ENCODE measurements at regions not wholly inside any gene's neighbourhood (a gene's known extent, or its start where the extent isn't known, plus 50 kb on each side); places are given as distances from the start of the nearest gene placed in this dataset.
"Not testable (repeated sequence)": the region's sequence is repeated elsewhere in the genome, so short reads cannot be mapped to it uniquely, and the experiment has no call there.

DNA sequence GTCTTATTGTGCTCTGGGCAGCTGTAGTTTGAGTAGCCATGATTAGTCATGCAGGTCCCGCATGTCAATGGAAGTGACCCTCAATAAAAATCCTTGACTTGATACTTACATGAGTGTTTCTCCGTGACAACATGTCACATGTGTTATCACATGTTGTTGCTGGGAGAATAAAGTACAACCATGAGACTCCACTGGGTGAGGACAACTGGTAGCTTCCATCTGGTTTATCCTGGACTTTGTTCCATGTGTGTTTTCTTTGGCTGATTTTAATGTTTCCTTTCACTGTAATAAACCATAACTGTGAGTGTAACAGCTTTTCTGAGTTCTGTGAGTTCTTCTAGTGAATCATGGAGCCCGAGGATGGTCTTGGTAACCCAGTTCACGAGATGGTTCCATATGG, 63.1 kb upstream of the NDN start:
- DNase-seq, result no peak

DNA sequence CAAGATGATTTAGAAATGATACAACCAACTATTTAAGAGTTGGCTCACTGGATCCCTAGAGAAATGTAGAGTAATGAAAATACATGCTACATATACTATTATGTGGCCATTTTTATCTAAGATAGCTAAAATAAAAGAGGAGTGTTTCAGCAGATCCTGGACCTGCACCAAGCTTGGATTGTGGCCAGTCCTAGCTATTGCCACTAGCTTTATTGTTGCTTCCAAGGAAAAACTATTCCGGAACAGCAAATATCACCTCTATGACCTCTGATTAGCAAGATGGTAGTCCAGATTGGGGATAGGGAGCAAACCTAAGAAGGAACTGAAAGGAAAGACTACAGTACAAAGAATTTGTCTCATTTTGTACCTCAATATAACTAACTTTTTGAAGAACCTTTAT, 63.7 kb upstream of the NDN start:
- DNase-seq, result no peak

DNA sequence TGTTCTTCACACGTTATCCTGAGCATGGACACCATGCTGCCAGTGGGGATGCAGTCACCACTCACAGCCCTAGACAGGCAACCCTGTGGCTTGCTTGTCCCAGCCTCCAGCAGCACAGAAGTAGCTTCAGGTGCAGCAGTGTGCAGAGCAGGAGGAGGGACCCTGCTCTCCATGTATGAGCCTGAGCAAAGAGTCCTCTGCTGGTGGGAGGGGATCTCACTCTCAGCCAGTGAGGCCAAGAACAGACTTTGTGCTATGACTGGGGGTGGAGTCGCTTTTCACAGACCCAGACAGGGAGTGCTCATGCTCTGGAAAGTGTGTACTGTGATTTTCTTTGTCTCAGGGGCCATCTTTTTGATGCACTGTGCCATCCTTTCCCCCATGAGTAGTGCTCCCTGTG, 66.1 kb upstream of the NDN start:
- no peak for DNase-seq

DNA sequence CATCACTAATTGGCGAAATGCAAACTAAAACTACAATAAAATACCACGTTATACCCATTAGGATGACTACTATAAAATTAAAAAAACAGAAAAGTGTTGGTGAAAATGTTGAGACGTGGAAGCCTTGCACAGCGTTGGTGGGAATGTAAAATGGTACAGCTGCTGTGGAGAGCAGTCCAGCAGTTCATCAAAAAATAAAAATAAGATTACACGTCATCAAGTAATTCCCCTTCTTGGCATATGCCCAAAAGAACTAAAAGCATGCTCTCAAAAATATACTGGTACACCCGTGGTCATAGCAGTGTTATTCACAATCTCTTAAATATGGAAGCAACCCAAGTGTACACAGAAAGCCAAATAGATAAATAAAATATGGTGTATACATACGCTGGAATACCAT, 71.8 kb upstream of the NDN start:
- peak in 1 of 2 experiments; percentile 1 for DNase-seq

DNA sequence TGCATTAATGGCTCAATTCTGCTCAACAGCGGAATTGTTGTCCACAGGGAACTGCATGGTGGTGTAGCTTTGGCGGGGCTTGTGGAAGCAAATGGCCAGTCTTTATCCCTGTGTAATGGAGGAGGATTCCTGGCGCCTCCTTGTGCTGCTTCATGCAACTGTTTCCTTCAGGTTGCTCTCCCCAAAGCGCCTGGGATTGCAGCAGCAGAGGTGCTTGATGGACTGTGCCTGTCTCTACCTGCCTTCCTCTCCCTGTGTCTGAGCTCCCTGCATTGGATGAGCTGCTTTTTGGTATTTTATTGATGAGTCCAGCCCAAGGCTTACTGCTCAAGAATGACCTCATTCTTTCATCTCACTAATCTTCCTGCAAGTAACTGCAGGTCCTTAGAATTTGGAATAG, 72.9 kb upstream of the NDN start:
- DNase-seq, result no peak

DNA sequence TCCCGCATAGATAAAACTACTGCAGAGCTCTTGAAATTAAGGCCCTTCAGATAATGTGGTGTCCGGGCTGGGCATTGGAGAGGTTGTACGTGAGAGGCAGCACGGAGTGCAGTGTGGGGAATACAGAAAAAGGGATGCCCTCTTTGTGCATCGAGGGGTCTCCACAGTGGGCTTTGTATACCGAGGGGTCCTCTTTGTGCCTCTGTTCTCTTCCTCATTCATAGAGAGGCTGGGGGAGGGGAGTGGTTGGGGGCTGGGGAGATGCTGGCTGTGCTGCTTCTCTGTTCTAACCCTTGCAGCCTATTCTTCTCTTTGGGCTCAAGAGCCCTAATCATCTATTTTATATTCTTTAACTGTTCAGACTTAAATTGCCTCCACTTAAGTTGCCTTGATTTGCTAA, 74.3 kb upstream of the NDN start:
- DNase-seq, result no peak

DNA sequence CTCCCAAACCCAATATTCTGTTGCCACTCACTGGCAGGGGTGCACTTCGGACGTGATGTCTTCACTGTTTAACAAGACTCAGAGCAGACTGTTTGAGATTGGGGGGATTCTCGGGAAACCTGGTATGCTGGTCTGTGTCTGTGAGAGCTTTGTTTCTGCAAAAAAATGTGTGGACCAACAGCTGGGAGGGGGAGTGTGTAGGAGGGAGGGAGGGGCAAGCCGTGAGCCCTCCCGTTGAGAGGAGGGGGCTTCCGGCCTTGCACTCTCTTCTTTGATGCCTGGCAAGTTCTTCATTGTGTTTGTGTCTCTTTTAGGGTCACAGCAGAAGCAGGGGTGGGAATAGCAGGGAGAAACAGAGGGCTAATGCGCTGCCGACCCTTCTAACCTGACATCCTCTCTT, 74.9 kb upstream of the NDN start:
- DNase-seq, result no peak

DNA sequence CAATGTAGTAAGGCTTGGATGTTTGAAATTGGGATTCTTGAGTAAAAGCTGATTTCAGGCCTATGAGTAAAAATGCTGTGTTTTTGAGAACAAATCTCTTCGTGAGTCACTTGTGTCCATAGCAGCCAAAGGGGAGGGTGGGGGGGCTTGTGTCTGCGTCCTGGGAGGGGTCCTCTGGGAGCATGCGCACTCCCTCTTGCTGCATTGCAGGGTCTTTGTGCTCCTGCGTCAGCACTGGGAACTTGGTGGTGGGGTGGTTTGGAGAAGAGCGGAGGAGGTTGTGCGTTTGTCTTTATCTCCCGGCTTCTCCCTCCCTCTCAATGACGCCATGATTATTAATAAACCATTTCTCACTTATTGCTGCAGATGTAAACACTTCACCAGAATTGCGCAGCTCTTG, 75.9 kb upstream of the NDN start:
- no peak for DNase-seq

DNA sequence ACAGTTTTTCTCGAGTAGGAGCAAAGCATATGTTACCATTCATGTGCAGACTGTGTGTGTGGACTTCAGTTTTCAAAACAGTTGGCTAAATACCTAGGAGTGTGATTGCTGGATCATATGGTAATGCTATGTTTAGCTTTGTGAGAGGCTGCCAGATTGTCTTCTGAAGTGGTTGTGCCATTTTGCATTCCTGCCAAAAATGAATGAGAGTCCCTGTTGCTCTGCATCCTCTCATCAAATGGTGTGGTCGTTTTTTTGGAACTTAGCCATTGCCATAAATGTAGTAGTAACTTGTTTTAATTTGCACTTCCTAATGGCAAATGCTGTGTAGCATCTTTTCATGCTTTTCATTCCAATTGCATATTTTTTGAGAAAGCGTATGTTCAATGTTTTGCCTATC, 77.2 kb upstream of the NDN start:
- peak in 1 of 2 experiments; percentile 8 for DNase-seq

DNA sequence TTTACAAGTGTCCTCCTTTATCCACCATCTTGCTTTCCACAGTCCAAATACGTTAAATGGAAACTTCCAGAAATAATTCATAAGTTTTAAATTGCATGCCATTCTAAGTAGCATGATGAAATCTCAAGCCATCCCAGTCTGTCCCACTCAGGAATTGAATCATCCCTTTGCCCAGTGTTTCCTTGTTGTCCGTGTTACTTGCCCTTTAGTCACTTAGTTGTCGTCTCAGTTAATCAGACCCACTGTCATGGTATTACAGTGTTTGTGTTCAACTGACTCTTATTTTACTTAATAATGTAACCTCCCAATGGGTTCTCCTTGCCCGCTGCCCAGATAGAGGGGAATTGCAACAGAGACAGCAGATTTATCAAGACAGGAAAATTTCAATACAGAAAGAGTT, 77.6 kb upstream of the NDN start:
- DNase-seq, result no peak

DNA sequence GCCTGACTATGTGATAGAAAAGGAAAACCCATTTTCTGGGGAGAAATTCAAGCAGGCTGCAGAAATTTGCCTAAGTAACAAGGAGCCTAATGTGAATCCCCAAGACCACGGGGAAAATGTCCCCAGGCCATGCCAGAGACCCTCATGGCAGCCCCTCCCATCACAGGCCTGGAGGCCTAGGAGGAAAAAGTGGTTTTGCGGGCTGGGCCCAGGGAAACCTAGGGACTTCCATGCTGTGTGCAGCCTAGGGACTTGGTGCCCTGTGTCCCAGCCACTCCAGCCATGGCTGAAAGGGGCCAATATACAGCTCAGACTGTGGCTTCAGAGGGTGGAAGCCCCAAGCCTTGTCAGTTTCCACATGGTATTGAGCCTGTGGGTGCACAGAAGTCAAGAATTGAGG, 79.7 kb upstream of the NDN start:
- not testable (repeated sequence) for DNase-seq

DNA sequence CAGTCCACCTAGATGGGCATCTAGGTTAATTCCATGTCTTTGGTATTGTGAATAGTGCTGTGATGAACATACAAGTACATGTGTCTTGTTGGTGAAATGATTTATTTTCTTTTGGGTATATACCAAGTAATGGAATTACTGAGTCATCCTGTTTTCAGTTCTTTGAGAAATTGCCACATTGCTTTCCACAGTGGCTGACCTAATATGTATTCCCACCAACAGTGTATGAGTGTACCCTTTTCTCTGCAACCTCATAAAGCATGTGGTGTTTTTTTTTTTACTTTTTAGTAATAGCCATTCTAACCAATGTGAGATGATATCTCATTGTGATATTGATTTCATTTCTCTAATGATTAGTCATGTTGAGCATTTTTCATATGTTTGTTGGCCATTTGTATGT, 86.0 kb upstream of the NDN start:
- no peak for DNase-seq

DNA sequence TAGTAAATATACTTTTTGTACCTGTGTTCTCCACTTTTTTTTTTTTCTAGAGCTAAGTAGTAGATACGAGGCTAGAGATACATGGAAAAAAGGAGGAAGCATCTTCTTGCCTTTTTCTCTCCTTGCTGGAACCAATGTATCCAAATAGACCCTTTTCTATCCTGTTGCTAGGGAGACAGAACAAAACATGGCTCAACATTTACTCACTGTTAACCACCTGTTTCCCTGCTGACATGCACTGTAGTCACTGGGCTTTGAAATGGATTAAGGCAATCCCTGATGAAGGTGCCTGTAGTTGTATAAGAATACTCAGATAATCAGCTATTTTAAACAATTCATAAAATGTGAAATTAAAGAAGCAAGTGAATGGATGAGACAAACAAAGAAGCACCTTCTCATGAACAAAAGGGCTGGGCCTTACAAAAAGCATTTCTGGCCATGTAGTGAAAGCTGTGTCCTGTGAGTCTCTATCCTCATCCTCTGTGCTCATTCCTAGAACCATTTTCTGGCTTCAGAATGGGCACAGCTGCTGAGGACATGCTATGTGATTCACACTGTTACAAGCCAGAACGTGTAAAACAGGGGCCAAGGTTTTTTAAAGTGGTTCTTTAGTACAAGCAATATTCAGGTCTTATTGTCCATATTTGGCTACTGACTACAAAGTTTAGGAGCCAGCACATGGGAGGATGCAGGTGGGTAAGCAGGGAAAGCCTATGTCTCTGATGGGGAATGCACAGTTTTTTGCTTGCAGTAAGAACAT, 100.4 kb upstream of the NDN start:
- DNase-seq, result no peak

DNA sequence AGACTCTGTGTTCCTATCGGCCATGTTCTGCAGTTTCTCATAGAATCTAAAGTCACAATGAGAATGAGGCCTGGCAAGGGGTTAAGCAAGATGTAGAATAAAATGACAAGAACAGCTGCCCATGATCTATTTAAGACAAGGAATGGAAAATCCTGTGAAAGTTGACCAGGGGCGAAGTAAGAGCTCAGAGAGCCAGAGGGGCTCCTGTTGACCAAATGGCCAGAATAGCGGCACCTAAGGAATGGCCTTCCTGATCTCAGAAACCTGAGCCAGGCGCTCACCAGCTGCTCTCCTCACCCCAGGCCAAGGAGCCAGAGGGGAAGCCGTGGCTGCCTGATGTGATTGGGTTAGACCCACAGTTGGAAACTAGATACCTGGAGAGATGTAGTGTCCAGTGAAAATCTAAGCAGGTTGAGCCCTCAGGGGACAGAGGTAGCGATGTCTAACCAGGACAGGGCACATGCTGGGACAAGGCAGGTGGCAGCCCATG, 106.1 kb upstream of the NDN start:
- no peak for DNase-seq

DNA sequence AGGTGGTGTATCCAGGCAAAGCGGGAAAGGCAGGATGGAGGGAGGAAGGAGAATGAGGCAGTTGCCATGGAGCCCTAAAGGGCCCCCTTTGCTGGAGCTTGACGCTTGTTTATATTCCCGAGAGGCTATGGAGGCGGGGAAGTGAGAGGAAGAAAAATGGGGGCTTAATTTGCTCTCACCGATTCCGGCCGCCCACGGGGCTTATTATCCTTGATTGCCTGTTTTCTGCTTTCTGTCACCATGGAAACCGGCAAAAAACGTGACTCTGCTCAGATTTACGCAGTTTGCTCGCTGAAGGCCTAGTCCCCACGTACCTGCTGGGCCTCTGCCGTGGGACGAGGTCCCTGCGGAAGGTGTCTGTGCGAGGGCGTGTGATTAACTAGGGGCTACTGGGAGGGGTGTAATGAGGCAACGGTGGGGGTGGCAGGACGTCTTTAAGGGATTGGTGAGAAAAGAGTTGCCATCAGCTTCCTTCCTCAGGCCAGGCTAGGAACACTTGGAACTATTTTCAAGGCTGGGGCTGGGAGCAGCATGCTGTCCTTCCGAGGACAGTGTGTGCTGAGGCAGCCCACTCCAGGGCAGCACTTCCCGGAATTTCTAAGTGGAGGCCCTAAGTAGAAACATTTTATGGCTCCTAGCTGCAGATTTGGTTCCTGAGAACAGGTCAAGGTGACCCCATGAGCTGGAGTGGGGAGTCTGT, 110.8 kb upstream of the NDN start:
- peak in 1 of 2 experiments; percentile 31 for DNase-seq

DNA sequence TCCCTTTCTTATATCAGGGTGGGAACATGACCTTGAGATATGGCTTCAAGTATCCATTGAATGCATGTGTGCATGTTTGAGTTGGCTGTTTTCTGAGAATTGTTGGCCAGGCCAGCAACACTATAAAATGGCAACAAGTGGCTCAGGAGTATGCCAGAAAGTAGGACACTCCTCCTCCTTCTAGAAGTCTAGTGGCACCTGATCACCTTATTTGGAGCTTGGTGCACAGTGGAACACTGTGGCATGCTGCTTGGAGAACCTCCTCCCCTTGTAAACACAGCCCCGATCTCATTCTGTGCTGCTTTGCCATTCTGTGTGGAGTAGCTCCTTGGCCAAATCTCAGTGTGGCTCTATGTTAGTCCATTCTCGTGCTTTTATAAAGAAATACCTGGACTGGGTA, 114.8 kb upstream of the NDN start:
- no peak for DNase-seq

DNA sequence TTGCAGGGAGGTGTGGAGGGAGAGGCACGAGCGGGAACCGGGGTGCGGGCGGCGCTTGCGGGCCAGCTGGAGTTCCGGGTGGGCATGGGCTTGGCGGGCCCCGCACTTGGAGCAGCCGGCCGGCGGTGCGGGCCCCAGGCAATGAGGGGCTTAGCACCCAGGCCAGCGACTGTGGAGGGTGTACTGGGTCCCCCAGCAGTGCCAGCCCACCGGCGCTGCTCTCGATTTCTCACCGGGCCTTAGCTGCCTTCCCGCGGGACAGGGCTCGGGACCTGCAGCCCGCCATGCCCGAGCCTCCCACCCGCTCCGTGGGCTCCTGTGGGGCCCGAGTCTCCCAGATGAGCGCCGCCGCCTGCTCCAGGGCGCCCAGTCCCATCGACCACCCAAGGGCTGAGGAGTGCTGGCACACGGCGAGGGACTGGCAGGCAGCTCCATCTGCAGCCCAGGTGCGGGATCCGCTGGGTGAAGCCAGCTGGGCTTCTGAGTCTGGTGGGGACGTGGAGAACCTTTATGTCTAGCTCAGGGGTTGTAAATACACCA, 115.9 kb upstream of the NDN start:
- DNase-seq, result not testable (repeated sequence)

DNA sequence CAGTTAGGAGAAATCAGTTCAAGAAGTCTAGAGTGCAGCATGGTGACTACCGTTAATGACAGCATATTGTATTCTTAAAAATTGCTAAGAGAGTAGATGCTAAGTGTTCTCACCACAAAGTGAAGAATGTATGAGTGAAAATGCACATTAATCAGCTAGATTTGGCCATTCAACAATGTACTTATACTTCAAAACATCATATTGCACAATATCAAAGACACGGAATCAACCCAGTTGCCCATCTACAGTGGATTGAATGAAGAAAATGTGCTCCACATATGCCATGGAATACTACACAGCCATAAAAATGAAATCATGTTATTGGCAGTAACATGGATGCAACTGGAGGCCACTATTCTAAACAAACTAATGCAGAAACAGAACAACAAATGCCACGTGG, 119.9 kb upstream of the NDN start:
- no peak for DNase-seq

DNA sequence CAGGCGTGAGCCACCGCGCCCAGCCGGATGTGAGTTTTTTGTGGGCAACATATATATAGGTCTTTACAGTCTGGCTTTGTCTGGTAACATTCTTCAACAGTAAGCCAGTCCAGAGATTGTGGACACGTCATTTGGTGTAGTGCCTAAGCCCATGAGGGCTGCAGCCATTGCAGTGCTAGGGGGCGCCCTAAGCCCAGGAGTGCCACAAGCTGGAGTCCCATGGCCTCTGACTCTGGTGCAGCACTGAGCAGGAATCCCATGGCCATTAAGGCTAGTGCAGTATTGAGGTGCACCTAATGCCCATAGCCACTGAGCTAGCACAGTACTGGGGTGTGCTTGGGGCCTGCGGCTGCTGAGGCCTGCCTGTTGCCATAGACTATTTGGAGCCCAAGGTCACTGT, 136.4 kb upstream of the NDN start:
- DNase-seq, result peak in 1 of 2 experiments; percentile 4

DNA sequence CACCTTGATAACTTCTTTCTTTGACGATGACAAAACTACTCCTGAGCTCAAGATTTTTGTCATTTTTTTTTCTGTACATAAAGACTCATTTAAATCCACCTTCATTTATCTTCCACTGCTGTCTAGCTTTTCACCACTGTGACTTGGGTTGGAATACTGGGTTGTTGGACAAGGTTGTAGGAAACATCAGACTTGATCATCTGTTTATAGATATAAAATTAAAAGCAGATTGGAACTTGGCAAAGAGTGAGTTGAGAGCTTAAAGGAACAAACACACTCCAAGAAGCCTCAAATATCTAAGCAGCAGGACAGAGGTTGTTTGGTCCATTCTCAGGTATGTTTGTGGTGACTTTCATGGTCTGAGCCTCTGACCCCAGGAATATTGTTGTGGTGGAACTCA, 141.7 kb upstream of the NDN start:
- DNase-seq, result no peak

DNA sequence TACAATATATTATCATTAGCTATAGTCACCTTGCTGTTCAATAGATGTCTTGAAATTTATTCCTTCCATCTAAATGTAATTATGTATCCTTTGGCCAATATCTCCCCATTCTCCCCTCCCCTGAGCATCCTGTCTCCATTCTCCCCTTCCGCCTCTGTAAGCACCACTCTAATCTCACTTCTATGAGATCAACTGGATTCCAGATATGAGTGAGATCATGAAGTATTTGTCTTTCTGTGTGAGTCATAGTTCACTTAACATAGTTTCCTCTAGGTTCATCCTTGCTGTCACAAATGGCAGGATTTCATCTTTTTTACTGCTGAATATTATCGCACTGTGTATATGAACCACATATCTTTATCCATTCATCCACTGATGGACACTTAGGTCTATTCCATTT, 148.8 kb upstream of the NDN start:
- DNase-seq, result no peak

DNA sequence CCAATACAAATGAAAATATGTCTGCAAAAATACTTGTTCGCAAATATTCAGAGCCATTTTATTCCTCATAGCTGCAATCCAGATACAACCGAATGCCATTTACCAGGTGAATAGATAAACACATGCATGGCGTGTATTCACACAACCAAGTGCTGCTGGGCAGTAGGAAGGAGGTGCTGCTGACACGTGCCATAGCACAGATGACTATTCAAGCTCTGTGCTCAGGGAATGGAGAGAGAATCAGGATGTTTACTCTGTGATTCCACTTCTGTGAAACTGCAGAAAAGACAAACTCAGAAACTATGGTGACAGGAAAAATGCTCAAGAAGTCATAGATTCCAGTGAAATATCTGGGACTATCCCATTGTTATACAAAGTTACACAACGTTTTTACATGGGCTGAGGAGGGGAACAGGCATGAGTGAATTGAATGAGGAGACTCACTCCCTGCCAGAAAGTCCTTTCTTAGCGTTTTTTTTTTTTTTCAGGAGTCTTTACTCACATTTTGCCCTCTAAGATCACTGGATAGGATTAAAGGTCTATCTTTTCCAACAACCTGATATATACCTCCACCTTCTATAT, 152.9 kb upstream of the NDN start:
- no peak for DNase-seq

DNA sequence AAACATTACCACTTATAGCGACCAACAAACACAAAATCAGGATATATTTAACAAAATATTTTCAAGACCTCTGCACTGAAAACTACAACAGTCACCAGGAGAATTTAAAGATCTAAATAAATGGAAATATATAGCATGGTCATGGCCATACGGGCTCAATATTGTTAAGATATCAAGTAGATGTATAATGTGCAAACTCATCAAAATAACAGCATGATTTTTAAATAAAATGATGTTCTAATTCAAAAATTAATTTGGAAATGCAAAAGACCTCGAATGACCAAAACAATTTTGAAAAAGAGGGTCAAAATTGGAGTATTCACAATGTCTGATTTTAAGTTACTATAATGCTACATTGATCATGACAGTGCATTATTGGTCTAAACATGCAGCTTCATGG, 159.1 kb upstream of the NDN start:
- no peak for DNase-seq

DNA sequence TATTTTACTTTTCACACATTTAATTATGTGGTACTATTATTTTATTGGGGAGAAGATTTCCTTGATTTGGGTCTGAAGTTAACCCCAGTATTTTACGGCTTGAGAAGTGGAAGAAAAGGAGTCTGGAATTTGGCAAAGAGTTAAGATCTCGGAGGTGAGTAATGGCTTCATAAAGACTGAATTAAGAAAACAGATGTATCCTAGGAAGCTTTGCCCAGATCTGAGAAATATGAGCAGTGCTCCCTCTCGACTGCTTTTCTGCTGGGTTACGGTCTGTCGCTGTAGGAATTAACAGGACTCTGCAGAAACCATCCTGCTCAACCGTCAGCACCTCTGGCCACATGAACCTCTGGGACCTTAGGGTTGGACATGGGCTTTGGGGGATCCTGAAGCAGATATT, 163.6 kb upstream of the NDN start:
- no peak for DNase-seq
